Heart left ventricle (tissue), 13 donors: ENCODE measurements at regions not wholly inside any gene's neighbourhood (a gene's known extent, or its start where the extent isn't known, plus 50 kb on each side); places are given as distances from the start of the nearest gene placed in this dataset.

ENCODE experiments used
- POLR2A ChIP-seq, 2 donors: fragments of 450-650 bp; IDR thresholded peaks; one replicate each; pipeline ENCODE4 v1.6.1; 2017; ENCODE audit warnings: antibody characterized with exemption in 2 of 2, mild to moderate bottlenecking in 2 of 2, moderate library complexity in 2 of 2
- TF ChIP-seq, protein P1 (sequence below), 12 donors: fragments of 200-600 bp; sonication (generic) in 4 of 12; IDR thresholded peaks; one replicate each; pipeline versions ENCODE4 v1.5.0 to v1.8.0; 2018 to 2022; ENCODE audit warnings: antibody characterized with exemption in 12 of 12, mild to moderate bottlenecking in 5 of 12
- donor health status: ischemic (EF 13 %, LVEDD 7.1; RV severe dilation, severe dysfunction).
- donor health status: DM: no; HTN: yes; CAD: no.
- donor health status: DM: no; HTN: no; CAD: no.
- donor health status: ischemic (EF 25% LVEDD 6.9; RV normal size, moderate dysfunction).
- donor health status: ischemic (EF 25% LVEDD 5.7; RV mildly dilated, moderate dysfunction).
- donor health status: ischemic (EF 35%, LVEDD 5.7; RV mildly dilated, moderate dysfunction).
- donor health status: nonischemic (EF 11% LVEDD 7.7; RV severe dilation, severe dysfunction).
- donor health status: DM: yes; HTN: yes; CAD: no.
- donor health status: PGD.
- donor health status: ischemic (EF 29% LVEDD 5.4; RV normal size, mild dysfunction).
- donor health status: nonischemic (EF 23%, LVEDD 6.1; RV moderate dilation, normal function).

DNA sequence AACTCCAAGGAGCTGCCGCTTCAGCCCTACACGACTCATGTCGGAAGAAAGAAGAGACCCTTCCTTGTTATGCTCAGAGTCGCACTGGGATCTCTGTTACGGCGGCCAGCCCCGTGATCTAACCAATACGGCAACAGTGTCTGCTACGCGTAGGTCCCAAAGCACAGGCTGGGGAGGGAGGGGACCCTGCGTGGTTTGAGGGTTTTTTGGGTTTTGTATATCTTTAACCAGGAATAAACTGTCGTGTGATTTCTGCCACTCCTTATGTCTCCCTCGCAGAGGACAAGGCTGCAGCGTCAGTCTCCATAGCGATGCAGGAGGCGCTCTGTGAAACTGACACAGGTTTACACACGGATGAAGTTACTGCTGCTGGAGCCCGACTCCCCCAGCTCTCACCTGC, 60.0 kb upstream of the DIO3 start:
- TF ChIP-seq POLR2A (IDR thresholded peaks at IDR 0.05): no peak
- TF ChIP-seq, protein P1, sequence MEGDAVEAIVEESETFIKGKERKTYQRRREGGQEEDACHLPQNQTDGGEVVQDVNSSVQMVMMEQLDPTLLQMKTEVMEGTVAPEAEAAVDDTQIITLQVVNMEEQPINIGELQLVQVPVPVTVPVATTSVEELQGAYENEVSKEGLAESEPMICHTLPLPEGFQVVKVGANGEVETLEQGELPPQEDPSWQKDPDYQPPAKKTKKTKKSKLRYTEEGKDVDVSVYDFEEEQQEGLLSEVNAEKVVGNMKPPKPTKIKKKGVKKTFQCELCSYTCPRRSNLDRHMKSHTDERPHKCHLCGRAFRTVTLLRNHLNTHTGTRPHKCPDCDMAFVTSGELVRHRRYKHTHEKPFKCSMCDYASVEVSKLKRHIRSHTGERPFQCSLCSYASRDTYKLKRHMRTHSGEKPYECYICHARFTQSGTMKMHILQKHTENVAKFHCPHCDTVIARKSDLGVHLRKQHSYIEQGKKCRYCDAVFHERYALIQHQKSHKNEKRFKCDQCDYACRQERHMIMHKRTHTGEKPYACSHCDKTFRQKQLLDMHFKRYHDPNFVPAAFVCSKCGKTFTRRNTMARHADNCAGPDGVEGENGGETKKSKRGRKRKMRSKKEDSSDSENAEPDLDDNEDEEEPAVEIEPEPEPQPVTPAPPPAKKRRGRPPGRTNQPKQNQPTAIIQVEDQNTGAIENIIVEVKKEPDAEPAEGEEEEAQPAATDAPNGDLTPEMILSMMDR (IDR thresholded peaks at IDR 0.05): no peak
